AG08395 (cell line): ENCODE measurements at regions not wholly inside any gene's neighbourhood (a gene's known extent, or its start where the extent isn't known, plus 50 kb on each side); places are given as distances from the start of the nearest gene placed in this dataset.
A peak's percentile ranks its signal among the peaks of the same experiment; 100 is the strongest.

ENCODE experiments used
- DNase-seq: peaks from one replicate; pipeline ENCODE4 v3.0.0; 2012; ENCODE audit warnings: mixed read lengths, low spot score

- DNase-seq = peak; percentile 36
Measured at GRCh38 chr1:81699234-81699633, 101.5 kb upstream of the ADGRL2 start.

- peak; percentile 47 for DNase-seq
Measured at GRCh38 chr1:81695741-81696140, 105.0 kb upstream of the ADGRL2 start.

- DNase-seq = no peak
Measured at GRCh38 chr1:81693316-81693715, 107.4 kb upstream of the ADGRL2 start.

- DNase-seq = no peak
Measured at GRCh38 chr1:81690676-81691453, 109.9 kb upstream of the ADGRL2 start.

- peak; percentile 74 for DNase-seq
Measured at GRCh38 chr1:81689531-81689941, 111.2 kb upstream of the ADGRL2 start.

GRCh38 chr1:81682490-81682889 lies 118.2 kb upstream of the ADGRL2 start:
- DNase-seq = no peak

- no peak for DNase-seq
Measured at GRCh38 chr1:81681601-81682266, 119.0 kb upstream of the ADGRL2 start.

- no peak for DNase-seq
Measured at GRCh38 chr1:81681114-81681513, 119.6 kb upstream of the ADGRL2 start.

- no peak for DNase-seq
Measured at GRCh38 chr1:81679942-81680341, 120.8 kb upstream of the ADGRL2 start.

GRCh38 chr1:81678779-81679178 lies 122.0 kb upstream of the ADGRL2 start:
- no peak for DNase-seq

GRCh38 chr1:81672766-81673165 lies 128.0 kb upstream of the ADGRL2 start:
- no peak for DNase-seq

GRCh38 chr1:81671038-81671437 lies 129.7 kb upstream of the ADGRL2 start:
- DNase-seq = no peak

- peak; percentile 85 for DNase-seq
Measured at GRCh38 chr1:81670286-81670685, 130.4 kb upstream of the ADGRL2 start.

- no peak for DNase-seq
Measured at GRCh38 chr1:81666586-81666985, 134.1 kb upstream of the ADGRL2 start.

GRCh38 chr1:81664341-81664740 lies 136.4 kb upstream of the ADGRL2 start:
- peak; percentile 67 for DNase-seq

GRCh38 chr1:81662913-81663526 lies 137.7 kb upstream of the ADGRL2 start:
- DNase-seq = no peak

GRCh38 chr1:81660286-81660685 lies 140.4 kb upstream of the ADGRL2 start:
- peak; percentile 10 for DNase-seq

- DNase-seq = no peak
Measured at GRCh38 chr1:81654657-81655056, 146.1 kb upstream of the ADGRL2 start.

GRCh38 chr1:81654147-81654546 lies 146.6 kb upstream of the ADGRL2 start:
- DNase-seq = no peak

- DNase-seq = no peak
Measured at GRCh38 chr1:81650776-81651175, 150.0 kb upstream of the ADGRL2 start.

- DNase-seq = no peak
Measured at GRCh38 chr1:81635816-81636215, 164.9 kb upstream of the ADGRL2 start.

GRCh38 chr1:81634294-81634693 lies 166.4 kb upstream of the ADGRL2 start:
- DNase-seq = no peak

GRCh38 chr1:81619156-81619555 lies 181.6 kb upstream of the ADGRL2 start:
- no peak for DNase-seq
